Neural progenitor cell (in vitro differentiated cells): ENCODE measurements at regions not wholly inside any gene's neighbourhood (a gene's known extent, or its start where the extent isn't known, plus 50 kb on each side); places are given as distances from the start of the nearest gene placed in this dataset.

ENCODE experiments used
- EZH2 ChIP-seq: fragments of 200-600 bp; sonication (generic); IDR thresholded peaks from 2 replicates; pipeline ENCODE4 v1.6.1; 2017; ENCODE audit warnings: antibody characterized with exemption, mild to moderate bottlenecking, moderate library complexity
- EZH2phosphoT487 ChIP-seq: fragments of 200-600 bp; sonication (generic); IDR thresholded peaks from 2 replicates; pipeline ENCODE4 v1.6.1; 2017; ENCODE audit warnings: antibody characterized with exemption
- TF ChIP-seq, protein P1 (sequence below): fragments of 200-600 bp; sonication (generic); IDR thresholded peaks from 2 replicates; pipeline ENCODE4 v1.5.1; 2017; ENCODE audit warnings: antibody characterized with exemption, mild to moderate bottlenecking

DNA sequence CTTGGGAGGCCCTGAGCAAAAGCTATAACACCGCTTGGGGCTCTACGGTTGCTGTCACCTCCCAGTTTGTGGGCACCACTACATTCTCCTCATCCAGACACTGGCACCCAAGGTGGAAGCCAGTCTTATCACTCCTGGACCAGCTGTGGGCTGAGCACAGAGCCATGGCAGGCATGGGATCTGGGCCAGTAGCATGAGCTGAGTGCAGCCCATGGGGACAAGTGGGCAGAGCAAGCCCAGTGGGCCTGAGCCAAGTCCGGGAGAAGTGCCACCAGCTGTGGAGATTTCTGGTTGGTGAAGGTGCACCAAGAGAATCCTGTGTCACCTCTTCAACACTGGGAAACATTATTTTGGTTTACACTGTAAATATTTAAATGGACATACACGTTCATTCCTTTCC is 1013.0 kb downstream of the TECRL start:
- TF ChIP-seq, protein P1, sequence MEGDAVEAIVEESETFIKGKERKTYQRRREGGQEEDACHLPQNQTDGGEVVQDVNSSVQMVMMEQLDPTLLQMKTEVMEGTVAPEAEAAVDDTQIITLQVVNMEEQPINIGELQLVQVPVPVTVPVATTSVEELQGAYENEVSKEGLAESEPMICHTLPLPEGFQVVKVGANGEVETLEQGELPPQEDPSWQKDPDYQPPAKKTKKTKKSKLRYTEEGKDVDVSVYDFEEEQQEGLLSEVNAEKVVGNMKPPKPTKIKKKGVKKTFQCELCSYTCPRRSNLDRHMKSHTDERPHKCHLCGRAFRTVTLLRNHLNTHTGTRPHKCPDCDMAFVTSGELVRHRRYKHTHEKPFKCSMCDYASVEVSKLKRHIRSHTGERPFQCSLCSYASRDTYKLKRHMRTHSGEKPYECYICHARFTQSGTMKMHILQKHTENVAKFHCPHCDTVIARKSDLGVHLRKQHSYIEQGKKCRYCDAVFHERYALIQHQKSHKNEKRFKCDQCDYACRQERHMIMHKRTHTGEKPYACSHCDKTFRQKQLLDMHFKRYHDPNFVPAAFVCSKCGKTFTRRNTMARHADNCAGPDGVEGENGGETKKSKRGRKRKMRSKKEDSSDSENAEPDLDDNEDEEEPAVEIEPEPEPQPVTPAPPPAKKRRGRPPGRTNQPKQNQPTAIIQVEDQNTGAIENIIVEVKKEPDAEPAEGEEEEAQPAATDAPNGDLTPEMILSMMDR, result no peak
- TF ChIP-seq EZH2, result no peak
- no peak for TF ChIP-seq EZH2phosphoT487
